CD4-positive, alpha-beta T cell treated with Interleukin-12 subunit alpha and Interleukin-12 subunit beta, for 1 hour (primary cell): ENCODE measurements at regions not wholly inside any gene's neighbourhood (a gene's known extent, or its start where the extent isn't known, plus 50 kb on each side); places are given as distances from the start of the nearest gene placed in this dataset.

ENCODE experiments used
- DNase-seq: peaks from one replicate; pipeline ENCODE4 v3.0.0-alpha.2; 2020

- no peak for DNase-seq
These were observed 505.6 kb downstream of the HTR7 start for GRCh38 chr10:90352288-90352687.

GRCh38 chr10:90354914-90355313, 502.9 kb downstream of the HTR7 start:
- no peak for DNase-seq

GRCh38 chr10:90363799-90364483, 493.9 kb downstream of the HTR7 start:
- no peak for DNase-seq

- DNase-seq: no peak
These were observed 485.4 kb downstream of the HTR7 start for GRCh38 chr10:90372451-90372850.

GRCh38 chr10:90373911-90374310, 483.9 kb downstream of the HTR7 start:
- DNase-seq: no peak

GRCh38 chr10:90378524-90379076, 479.2 kb downstream of the HTR7 start:
- no peak for DNase-seq

GRCh38 chr10:90381468-90381867, 476.4 kb downstream of the HTR7 start:
- no peak for DNase-seq

GRCh38 chr10:90389876-90390275, 468.0 kb downstream of the HTR7 start:
- DNase-seq: no peak

- DNase-seq: no peak
These were observed 463.5 kb downstream of the HTR7 start for GRCh38 chr10:90394311-90394710.

GRCh38 chr10:90396721-90397120, 461.1 kb downstream of the HTR7 start:
- no peak for DNase-seq

GRCh38 chr10:90398566-90398965, 459.3 kb downstream of the HTR7 start:
- no peak for DNase-seq

GRCh38 chr10:90399782-90400181, 458.1 kb downstream of the HTR7 start:
- DNase-seq: no peak

- no peak for DNase-seq
These were observed 454.4 kb downstream of the HTR7 start for GRCh38 chr10:90403211-90404000.

GRCh38 chr10:90407131-90407530, 450.7 kb downstream of the HTR7 start:
- DNase-seq: no peak

- no peak for DNase-seq
These were observed 450.0 kb downstream of the HTR7 start for GRCh38 chr10:90407851-90408250.

- no peak for DNase-seq
These were observed 445.3 kb downstream of the HTR7 start for GRCh38 chr10:90412582-90412981.

- DNase-seq: no peak
These were observed 444.6 kb downstream of the HTR7 start for GRCh38 chr10:90413196-90413595.

- no peak for DNase-seq
These were observed 442.9 kb downstream of the HTR7 start for GRCh38 chr10:90414926-90415325.

GRCh38 chr10:90417029-90417428, 440.8 kb downstream of the HTR7 start:
- DNase-seq: no peak

GRCh38 chr10:90417476-90418210, 440.2 kb downstream of the HTR7 start:
- DNase-seq: no peak

- DNase-seq: no peak
These were observed 438.8 kb downstream of the HTR7 start for GRCh38 chr10:90418869-90419652.

- no peak for DNase-seq
These were observed 437.1 kb downstream of the HTR7 start for GRCh38 chr10:90420637-90421318.
